HG02571 (cell line): ENCODE measurements at regions not wholly inside any gene's neighbourhood (a gene's known extent, or its start where the extent isn't known, plus 50 kb on each side); places are given as distances from the start of the nearest gene placed in this dataset.
A peak's percentile ranks its signal among the peaks of the same experiment; 100 is the strongest.
"Not testable (repeated sequence)": the region's sequence is repeated elsewhere in the genome, so short reads cannot be mapped to it uniquely, and the experiment has no call there.

Source experiments
- ATAC-seq: cut with Tn5 transposase; IDR thresholded peaks from one replicate; pipeline ENCODE4 v1.9.1; 2021; ENCODE audit warnings: mild to moderate bottlenecking, moderate library complexity; ENCODE audit not compliant: unreplicated experiment

- peak; percentile 88 for ATAC-seq
Observed at GRCh38 chr16:72657791-72658190, 390.1 kb downstream of the ZFHX3 start.

GRCh38 chr16:72657164-72657563, 390.8 kb downstream of the ZFHX3 start:
- no peak for ATAC-seq

DNA sequence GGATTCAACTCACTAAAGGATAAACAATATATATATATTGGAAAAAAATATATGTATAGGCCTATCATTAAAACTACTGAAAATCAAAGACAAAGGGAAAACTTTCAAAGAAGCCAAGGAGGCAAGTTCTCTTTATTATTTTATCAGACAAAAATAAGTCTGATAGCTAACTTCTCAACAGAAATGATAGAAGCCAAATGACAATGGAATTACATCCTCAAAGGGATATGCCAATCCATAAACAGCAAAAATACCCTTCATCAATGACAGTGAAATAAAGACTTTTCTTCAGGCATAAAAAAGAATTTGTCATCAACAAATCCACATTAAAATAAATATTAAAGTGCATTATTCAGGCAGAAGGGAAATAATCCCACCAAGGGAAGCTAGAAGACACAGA, 393.4 kb downstream of the ZFHX3 start:
- ATAC-seq = no peak

GRCh38 chr16:72649254-72649944, 398.5 kb downstream of the ZFHX3 start:
- no peak for ATAC-seq

DNA sequence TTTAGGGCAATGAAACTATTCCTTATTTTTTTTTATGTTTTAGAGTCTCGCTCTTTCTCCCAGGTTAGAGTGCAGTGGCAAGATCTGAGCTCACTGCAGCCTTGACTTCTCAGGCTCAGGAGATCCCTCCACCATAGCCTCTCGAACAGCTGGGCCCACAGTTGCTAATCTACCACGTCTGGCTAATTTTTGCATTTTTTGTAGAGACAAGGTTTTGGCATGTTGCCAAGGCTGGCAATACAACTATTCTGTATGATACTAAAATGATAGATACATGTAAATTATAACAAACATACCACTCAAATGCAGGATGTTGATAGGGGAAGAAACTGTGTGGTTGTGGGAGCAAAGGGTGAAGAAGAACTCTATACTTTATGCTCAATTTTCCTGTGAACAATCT, 401.3 kb downstream of the ZFHX3 start:
- ATAC-seq = no peak

GRCh38 chr16:72645538-72645937, 402.4 kb downstream of the ZFHX3 start:
- no peak for ATAC-seq

DNA sequence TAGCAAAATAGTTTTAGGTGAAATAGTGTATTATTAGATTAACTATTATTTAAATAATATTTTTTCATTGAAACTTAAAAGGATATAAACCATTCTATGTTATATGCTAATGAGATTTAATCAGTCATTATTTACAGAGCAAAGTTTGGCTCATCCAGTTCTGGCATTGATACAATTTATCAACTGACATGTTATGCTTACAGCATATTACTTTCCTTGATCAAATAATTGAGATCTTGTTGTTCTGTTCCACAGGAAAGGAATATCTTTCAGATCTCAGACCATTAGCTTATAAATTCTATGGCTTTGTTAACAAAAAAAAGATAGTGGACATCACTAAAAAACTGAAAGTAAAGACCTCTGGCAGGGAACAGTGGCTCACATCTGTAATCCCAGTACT, 403.0 kb downstream of the ZFHX3 start:
- ATAC-seq = no peak

DNA sequence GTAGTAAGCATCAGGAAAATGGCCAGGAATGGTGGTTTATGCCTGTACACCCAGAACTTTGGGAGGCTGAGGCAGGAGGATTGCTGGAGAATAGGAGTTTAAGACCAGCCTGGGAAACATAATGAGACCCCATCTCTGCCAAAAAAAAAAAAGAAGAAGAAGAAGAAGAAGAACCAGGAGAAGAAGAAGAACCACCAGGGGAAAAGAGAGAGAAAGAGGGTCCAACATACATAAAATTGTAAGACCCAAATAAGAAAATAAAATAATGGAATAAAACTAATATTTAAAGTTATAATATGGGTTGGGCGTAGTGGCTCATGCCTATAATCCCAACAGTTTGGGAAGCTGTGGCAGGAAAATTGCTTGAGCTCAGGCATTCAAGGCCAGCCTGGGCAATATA, 408.4 kb downstream of the ZFHX3 start:
- no peak for ATAC-seq

- ATAC-seq = no peak
Observed at GRCh38 chr16:72637306-72637705, 410.6 kb downstream of the ZFHX3 start.

GRCh38 chr16:72635694-72636093, 412.2 kb downstream of the ZFHX3 start:
- no peak for ATAC-seq

DNA sequence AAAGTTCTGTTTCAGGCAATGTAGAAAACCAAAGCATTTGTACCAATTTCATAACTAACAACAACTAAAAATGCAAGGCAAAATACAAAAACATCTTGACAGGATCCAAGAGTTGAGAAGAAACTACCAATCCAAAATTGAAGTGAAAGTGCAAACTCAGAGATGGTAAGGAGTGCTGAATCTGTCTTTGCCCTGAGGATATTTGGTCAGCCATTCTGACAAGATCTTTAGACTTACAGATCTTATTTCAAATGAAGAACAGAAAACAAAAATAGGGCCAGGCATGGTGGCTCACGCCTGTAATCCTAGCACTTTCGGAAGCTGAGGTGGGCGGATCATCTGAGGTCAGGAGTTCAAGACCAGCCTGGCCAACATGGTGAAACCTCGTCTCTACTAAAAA, 412.8 kb downstream of the ZFHX3 start:
- ATAC-seq = no peak

- not testable (repeated sequence) for ATAC-seq
Observed at GRCh38 chr16:72627182-72627896, 420.6 kb downstream of the ZFHX3 start.

DNA sequence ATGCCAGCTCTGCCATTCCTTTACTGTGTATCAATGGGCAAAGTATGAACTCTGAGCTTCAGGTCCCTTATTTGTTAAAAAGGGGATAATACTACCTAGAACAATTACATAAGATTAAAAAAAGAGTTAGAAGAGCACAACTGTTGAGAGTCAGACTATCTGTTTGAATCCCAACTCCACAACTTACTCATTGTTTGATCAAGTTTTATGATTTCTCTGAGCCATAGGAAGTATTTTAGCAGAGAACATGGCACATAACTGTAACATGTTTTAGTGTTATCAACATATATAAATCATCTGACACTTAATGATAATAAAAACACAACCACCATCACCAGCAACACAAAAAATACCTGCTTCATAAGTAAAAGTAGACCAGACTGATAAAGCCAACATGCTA, 421.3 kb downstream of the ZFHX3 start:
- ATAC-seq = no peak

GRCh38 chr16:72621651-72622050, 426.3 kb downstream of the ZFHX3 start:
- no peak for ATAC-seq

GRCh38 chr16:72620853-72621252, 427.1 kb downstream of the ZFHX3 start:
- ATAC-seq = no peak

DNA sequence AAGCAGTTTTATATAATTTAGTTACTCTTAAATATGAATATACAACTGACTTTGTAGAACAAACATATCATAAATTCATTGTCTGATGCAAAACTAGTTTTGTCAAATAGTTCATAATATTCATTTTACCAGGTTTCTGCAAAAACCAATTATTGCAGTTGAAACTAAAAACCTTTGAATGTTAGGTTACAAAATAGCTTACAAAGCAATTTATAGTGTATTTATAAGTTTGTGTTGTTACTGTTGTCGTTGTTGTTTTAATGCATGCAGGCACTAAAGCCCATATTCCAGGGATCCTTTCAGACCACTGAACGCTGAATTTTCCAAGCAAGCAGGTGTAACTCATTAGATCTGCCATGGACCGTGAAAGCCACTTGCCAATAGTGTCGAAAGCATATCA, 427.6 kb downstream of the ZFHX3 start:
- ATAC-seq = no peak

- no peak for ATAC-seq
Observed at GRCh38 chr16:72615856-72616255, 432.1 kb downstream of the ZFHX3 start.

DNA sequence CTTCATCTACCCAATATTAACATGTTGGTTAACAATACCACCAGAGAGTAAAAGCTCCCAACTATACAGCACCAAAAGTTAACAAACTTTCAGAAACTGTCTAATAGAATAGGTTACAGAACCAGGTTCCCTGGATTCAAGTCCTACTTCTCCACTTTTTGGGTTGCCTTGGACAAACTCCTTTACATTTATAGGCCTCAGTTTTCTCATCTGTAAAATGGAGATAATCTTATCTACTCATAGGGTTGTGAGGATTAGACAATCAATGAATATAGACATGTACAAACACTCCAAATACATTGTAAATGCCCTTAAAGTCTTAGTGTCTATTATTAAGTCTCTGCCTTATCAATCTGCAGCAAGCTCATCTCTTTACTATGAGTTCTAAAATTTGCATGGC, 435.2 kb downstream of the ZFHX3 start:
- ATAC-seq = no peak

GRCh38 chr16:72612256-72612655, 435.7 kb downstream of the ZFHX3 start:
- ATAC-seq = no peak

DNA sequence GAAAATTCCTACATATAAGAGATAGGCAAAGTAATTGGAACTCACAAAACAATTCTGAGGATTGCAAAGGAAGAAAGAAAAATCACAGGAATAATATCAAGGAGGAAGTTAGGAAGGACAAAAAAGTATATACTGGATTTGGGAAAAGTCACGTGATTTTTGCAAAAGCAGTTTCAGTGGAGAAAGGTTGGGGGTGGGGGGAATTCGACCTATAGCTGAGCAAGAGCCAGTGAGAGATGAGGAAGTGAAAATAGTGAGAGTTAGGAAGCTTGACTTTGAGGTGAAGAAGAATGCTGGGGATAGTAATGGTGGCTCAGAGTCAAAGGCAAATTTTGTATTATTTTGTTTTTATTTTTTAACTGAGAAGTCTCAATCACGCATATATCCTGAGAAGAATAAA, 438.0 kb upstream of the PMFBP1 start:
- ATAC-seq = no peak

DNA sequence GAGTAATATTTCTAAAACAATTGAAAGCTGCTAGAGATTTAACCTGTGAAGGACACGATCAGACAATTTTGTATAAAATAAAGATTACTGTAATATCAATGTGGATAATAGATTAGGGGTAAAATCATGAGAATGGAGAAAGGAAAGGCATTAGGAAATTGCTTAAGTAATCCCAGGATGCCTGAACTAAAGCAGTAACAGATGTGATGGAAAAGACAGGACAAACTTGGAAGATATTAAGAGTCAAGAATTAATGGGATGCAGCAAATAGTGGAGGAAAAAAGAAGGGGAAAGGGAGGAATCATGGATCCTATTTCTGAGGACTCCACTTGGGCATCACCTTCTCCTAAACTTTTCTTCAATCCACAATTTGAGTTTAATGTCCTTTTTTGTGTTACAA, 437.1 kb upstream of the PMFBP1 start:
- no peak for ATAC-seq

DNA sequence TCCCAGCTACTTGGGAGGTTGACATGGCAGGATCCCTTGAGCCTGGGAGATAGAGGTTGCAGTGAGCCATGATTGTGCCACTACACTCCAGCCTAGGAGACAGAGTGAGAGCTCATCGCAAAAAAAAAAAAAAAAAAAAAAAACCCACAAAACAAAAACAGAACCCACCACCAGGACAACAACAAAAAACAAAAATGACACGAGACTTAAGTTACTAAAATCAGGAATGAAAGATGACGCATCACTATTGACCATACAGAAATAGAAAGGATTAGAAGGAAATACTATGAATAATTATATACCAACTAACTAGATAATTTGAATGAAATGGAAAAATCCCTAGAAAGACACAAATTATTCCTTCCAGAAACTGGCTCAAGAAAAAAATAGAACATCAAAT, 432.4 kb upstream of the PMFBP1 start:
- no peak for ATAC-seq

DNA sequence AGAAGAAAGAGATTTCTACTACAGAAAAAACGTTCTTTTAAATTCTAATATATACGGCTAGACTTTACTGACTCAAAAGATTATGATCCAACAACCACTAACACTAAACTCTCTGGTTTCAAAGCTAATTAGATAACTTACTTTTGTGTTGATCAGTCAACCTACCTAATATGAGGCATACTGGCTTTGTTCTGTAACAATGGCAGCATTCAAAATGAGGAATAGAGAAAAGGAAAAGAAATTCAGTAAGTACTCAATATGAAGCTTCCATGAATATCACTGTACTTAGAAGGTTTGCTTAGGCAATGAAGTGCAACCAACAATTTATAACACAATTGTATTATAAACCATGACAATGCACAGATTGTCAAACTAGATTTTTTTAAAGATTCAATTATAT, 430.5 kb upstream of the PMFBP1 start:
- no peak for ATAC-seq
